ENCODE measurements at regions not wholly inside any gene's neighbourhood (a gene's known extent, or its start where the extent isn't known, plus 50 kb on each side); places are given as distances from the start of the nearest gene placed in this dataset.
"Not testable (repeated sequence)": the region's sequence is repeated elsewhere in the genome, so short reads cannot be mapped to it uniquely, and the experiment has no call there.

DNA sequence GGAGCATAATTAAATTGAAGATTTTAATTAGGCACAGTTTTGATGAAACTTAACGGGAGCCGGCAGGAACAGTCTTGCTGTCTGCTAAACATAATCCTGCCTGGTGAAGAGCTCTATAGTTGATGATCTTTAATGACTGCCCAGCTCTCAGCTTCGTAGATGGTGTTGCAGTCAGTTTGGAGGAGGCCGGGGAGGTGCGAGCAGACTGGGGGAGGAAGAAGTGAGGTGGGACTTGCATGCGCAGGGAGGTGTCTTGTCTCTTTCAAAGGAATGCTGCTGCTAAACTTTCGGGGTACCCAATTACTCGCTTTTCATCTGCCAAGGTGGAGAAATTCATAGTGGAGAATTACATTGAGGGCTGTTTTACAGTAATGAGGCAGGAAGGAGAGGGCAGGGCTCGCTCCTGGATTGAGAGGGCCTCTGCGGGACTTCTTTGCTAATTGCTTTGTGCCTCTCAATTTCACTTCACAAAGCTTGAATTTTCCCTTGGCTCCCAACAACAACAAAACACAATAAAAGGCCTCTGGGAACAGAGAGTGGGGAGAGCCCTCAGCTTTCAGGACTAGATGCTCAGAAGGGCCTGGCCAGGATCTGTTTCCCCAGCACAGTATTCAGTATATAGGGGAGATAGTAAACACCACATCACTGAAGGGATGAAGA is 257.9 kb upstream of the ADRA1B start:
- no peak for DNase-seq

DNA sequence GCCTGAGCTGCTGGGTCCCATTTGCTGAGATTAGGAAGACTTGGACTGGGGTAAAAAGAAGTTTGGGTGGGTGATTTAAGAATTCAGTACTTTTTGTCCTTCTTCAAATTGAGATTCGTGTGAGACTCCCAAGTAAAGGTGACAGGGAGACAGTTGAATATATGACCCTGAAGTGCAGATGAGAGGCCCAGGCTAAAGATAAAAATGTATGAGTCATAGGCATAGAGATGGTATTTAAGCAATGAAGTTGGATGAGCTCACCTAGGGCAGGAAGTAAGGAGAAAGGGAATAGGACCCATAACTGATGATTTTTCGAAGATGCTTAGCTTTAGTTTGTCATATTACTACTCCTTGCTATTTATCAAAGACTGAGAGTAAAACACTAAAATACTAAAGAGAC is 255.9 kb upstream of the ADRA1B start:
- DNase-seq: no peak

GRCh38 chr5:159663986-159664385 is 252.3 kb upstream of the ADRA1B start:
- DNase-seq: no peak

GRCh38 chr5:159667286-159667685 is 249.0 kb upstream of the ADRA1B start:
- no peak for DNase-seq

DNA sequence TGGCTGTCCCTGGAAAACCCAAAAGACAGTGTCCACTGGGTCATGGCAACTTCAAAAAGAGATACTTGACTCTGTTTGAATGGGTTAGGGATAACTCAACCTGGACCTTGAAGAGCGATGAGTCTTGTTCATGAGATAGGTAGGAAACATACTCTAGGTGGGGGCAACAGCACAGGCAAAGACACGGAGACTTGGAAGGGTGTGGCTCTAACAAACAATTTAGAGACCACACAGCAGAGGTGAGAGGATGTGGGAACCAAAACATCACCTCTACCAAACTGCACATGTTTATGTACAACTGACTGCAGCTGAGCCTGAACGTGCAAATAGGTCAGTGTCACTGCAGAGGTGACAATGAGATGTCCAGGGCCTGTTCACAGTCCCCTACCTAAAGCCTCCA is 247.7 kb upstream of the ADRA1B start:
- DNase-seq: no peak

GRCh38 chr5:159669559-159669958 is 246.7 kb upstream of the ADRA1B start:
- no peak for DNase-seq

- no peak for DNase-seq
Observed at GRCh38 chr5:159671886-159672285, 244.4 kb upstream of the ADRA1B start.

- no peak for DNase-seq
Observed at GRCh38 chr5:159673538-159673937, 242.7 kb upstream of the ADRA1B start.

DNA sequence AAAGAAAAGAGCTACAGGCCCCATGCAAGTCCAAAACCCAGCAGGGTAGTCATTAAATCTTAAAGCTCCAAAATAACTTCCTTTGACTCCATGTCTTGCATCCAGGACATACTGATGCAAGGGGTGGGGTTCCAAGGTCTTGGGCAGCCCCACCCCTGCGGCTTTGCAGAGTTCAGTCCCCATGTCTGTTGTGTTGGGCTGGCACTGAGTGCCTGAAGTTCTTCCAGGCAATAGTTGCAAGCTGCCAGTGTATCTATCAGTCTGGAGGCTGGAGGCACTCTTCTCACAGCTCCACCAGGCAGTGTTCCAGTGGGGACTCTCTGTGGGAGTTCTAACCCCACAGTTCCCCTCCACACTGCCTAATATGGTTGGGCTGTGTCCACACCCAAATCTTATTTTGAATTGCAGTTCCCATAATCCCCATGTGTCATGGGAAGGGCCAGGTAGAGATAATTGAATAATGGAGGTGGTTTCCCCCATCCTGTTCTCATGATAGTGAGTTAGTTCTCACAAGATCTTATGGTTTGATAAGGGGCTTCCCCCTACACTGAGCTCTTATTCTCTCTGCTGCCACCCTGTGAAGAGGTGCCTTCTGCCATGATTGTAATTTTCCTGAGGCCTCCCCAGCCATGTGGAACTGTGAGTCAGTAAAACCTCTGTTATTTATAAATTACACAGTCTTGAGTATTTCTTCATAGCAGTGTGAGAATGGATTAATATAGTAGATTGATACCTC is 237.5 kb upstream of the ADRA1B start:
- DNase-seq: no peak

GRCh38 chr5:159680095-159680494 is 236.2 kb upstream of the ADRA1B start:
- no peak for DNase-seq

GRCh38 chr5:159681661-159682060 is 234.6 kb upstream of the ADRA1B start:
- DNase-seq: no peak

- DNase-seq: no peak
Observed at GRCh38 chr5:159682623-159683022, 233.7 kb upstream of the ADRA1B start.

DNA sequence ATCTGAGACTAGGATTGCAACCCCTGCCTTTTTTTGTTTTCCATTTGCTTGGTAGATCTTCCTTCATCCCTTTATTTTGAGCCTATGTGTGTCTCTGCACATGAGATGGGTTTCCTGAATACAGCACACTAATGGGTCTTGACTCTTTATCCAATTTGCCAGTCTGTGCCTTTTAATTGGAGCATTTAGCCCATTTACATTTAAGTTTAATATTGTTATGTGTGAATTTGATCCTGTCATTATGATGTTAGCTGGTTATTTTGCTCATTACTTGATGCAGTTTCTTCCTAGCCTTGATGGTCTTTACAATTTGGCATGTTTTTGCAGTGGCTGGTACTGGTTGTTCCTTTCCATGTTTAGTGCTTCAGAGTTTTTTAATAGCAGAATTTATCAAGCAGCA is 228.4 kb upstream of the ADRA1B start:
- DNase-seq: not testable (repeated sequence)

DNA sequence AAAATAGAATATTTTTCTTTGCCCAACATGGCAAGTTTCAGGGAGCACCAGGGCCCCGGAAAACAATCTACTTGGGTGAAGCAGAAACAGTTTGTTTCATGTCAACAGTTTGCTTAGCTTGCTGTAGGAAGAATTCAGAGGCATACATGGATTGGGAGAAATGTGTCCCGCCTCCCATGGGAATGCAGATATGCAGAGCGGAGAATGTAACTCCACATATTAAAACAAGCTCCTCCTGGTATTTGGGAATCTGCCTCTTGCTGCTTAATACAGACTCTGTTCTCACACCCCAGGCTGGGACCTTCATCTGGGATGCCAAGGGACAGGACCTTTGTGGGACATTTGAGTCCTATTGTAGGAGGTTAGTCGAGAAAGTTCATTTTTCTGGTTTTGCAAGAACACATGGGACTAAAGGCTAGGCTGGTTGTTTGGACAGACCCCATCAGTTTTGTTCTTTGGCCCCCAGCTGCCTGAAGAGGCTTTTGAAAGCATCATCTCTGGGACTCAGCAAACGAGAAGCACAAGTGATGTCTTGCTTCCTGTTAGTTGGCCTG is 220.5 kb upstream of the ADRA1B start:
- DNase-seq: no peak

- no peak for DNase-seq
Observed at GRCh38 chr5:159697530-159697929, 218.8 kb upstream of the ADRA1B start.

DNA sequence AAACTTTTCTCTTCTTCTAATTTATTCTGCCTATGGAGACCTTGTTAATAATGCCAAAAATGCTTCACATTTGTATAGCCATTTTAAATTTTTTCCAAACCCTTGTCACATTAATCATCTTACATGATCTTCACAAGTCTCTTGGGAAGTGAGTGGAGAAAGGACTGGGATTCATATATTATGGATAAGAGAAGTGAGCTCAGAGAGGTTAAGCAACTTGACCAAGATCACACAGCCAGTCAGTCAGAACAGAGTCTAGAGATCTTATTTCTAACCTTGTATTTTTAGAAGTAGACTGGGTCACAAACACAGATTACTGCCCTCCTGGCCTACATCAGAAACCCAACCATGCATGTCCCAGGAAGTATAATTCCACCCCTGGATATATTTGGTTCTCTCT is 218.0 kb upstream of the ADRA1B start:
- DNase-seq: no peak

- no peak for DNase-seq
Observed at GRCh38 chr5:159700016-159700415, 216.3 kb upstream of the ADRA1B start.

DNA sequence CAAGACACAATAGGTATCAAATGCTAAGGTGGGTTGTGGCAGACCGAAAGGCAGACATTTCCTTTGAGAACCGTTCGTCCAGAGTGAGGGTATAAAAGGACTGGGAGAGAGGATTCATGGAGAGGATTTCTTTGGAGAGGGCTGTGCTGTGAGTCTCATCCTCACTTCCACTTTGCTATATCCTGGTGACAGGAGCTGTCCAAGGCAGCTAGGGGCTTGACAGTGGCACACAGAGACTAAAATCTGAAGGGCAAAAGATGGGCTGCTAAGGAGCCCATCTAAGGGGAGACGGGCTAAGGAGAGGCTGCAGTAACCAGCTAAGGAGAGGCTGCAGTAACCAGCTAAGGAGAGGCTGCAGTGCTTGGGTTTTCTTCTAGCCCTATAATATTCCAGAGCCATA is 214.0 kb upstream of the ADRA1B start:
- no peak for DNase-seq

- DNase-seq: no peak
Observed at GRCh38 chr5:159702826-159703225, 213.5 kb upstream of the ADRA1B start.

- no peak for DNase-seq
Observed at GRCh38 chr5:159704160-159704559, 212.1 kb upstream of the ADRA1B start.

GRCh38 chr5:159705948-159706347 is 210.3 kb upstream of the ADRA1B start:
- DNase-seq: no peak

DNA sequence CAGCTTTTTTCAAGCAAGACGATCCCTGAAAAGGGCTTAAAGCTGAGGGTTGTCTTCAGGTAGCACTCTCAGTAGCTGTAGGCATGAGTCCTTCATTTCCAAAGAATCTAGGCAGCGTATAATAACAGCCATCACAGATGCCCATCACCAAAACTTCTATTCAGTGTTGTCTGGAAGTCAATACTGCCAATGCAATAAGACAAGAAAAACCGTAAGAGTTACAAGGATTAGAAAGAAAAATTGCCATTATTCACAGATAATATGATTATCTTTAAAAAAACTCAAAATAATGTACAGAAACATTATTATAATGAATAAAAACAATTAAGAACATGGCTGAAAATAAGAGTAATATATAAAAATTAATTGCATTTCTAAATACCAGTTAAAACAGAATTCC is 208.2 kb upstream of the ADRA1B start:
- DNase-seq: no peak

GRCh38 chr5:159712672-159713071 is 203.6 kb upstream of the ADRA1B start:
- DNase-seq: no peak

- DNase-seq: no peak
Observed at GRCh38 chr5:159713254-159713653, 203.0 kb upstream of the ADRA1B start.

DNA sequence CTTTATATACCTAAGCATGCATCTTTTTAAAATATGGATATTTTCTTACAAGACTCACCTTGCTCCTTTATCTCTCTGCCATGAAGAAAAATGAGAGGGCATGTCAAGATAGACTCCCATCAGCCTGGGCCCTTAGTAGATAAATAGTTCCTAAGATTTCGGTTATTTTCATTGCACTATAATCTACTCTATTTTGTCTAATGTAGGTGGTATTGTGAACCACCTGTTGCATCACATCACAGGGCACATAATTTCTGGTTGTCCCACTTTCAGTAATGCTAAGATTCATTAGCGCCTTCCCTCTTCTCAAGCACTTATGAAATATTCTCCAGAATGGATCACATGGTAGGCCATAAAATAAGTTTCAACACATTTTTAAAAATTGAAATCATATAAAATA is 202.5 kb upstream of the ADRA1B start:
- no peak for DNase-seq

All from activated CD4-positive, alpha-beta T cell treated with anti-CD3 and anti-CD28 coated beads for 1 hour (primary cell).